ENCODE measurements at regions not wholly inside any gene's neighbourhood (a gene's known extent, or its start where the extent isn't known, plus 50 kb on each side); places are given as distances from the start of the nearest gene placed in this dataset.

DNA sequence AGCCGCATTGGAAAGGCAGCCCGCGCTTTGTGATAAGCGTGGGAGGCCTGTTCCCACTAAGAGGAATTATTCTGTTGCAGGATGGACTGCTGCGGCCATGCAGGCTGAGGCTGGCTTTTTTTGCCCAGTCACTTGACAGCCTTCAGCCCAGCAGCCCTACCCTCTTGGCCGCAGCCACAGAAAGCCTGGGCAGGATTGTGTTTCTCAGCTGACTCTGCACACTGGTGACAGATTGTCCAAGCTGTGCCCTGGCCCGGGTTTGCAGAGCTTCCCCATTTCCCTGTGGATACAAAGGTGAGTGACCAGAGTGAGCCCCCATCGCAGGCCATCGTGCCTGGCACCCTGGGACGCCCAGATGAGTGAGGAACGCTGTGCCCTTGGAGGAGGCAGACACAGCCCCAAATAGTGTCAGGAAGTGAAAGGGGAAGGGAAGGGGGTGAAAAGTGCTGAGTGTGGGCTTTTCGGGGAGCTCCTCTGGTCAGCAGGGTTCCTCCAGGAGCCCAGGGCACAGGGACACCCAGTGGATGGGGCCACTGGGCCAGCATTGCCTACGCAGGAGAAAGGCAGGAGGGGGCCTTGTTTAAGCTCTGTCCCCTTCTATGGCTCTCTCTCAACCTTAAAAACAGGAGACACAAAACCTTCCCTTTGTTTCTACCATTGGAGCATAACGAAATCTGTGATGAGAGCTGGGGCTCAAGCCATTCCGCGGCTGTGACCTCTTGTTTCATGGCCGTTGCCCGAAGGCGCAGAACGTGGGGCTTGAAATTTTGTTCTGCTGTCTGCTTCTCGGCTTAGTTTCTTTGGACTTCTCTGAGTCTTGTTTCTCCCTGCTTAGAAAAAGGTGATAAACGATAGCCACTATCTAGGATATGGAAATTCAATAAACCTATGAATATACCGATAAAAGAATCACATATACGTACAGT is 91.5 kb upstream of the MEF2A start:
- TF ChIP-seq POLR2A (IDR thresholded peaks at IDR 0.05): no peak
- TF ChIP-seq, protein P1, sequence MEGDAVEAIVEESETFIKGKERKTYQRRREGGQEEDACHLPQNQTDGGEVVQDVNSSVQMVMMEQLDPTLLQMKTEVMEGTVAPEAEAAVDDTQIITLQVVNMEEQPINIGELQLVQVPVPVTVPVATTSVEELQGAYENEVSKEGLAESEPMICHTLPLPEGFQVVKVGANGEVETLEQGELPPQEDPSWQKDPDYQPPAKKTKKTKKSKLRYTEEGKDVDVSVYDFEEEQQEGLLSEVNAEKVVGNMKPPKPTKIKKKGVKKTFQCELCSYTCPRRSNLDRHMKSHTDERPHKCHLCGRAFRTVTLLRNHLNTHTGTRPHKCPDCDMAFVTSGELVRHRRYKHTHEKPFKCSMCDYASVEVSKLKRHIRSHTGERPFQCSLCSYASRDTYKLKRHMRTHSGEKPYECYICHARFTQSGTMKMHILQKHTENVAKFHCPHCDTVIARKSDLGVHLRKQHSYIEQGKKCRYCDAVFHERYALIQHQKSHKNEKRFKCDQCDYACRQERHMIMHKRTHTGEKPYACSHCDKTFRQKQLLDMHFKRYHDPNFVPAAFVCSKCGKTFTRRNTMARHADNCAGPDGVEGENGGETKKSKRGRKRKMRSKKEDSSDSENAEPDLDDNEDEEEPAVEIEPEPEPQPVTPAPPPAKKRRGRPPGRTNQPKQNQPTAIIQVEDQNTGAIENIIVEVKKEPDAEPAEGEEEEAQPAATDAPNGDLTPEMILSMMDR (IDR thresholded peaks at IDR 0.05): no peak
